Thymus (tissue), 11 donors: ENCODE measurements at regions not wholly inside any gene's neighbourhood (a gene's known extent, or its start where the extent isn't known, plus 50 kb on each side); places are given as distances from the start of the nearest gene placed in this dataset.
"Not testable (repeated sequence)": the region's sequence is repeated elsewhere in the genome, so short reads cannot be mapped to it uniquely, and the experiment has no call there.

ENCODE experiments used
- DNase-seq, 9 donors: peaks; one replicate each; pipeline ENCODE4 v3.0.0-alpha.2; 2013; ENCODE audit warnings: low spot score in 9 of 9, low read depth in 6 of 9, missing footprints in 1 of 9
- H3K27ac ChIP-seq, 2 donors: one replicate each; pipeline ENCODE4 v1.5.1; 2013; ENCODE audit warnings: control low read depth in 1 of 2, low read depth in 1 of 2, low read length in 1 of 2, mild to moderate bottlenecking in 1 of 2, moderate library complexity in 1 of 2
- H3K27me3 ChIP-seq, 2 donors: one replicate each; pipeline ENCODE4 v1.5.1; 2013; ENCODE audit warnings: low read length in 1 of 2; ENCODE audit not compliant: control insufficient read depth in 2 of 2, insufficient read depth in 1 of 2
- H3K36me3 ChIP-seq, 2 donors: one replicate each; pipeline ENCODE4 v1.5.1; 2013; ENCODE audit warnings: low read length in 1 of 2, mild to moderate bottlenecking in 1 of 2, moderate library complexity in 1 of 2; ENCODE audit not compliant: control insufficient read depth in 2 of 2, insufficient read depth in 2 of 2
- H3K4me1 ChIP-seq, 2 donors: one replicate each; pipeline ENCODE4 v1.5.1; 2013; ENCODE audit warnings: low read length in 2 of 2; ENCODE audit not compliant: control insufficient read depth in 2 of 2, insufficient read depth in 2 of 2
- H3K4me3 ChIP-seq, 2 donors: one replicate each; pipeline ENCODE4 v1.5.1; 2013; ENCODE audit warnings: low read length in 2 of 2, control low read depth in 1 of 2, mild to moderate bottlenecking in 1 of 2
- H3K9me3 ChIP-seq, 2 donors: one replicate each; pipeline ENCODE4 v1.5.1; 2013; ENCODE audit warnings: low read length in 1 of 2, mild to moderate bottlenecking in 1 of 2; ENCODE audit not compliant: control insufficient read depth in 2 of 2, insufficient read depth in 1 of 2
- WGBS: extraction: QIAGEN DNeasy Blood & Tissue Kit; methylation state at CpG from one replicate; pipeline ENCODE4 v1.1.7; 2013; 5-methylcytosine and 5-hydroxymethylcytosine counted together
- donor health status: healthy.

- no peak overlapping the region for H3K4me3 ChIP-seq
- no peaks in the 10 kb centered on the region for H3K4me1 ChIP-seq
- H3K9me3 ChIP-seq = no peaks in the 10 kb centered on the region
- no peaks in the 10 kb centered on the region for H3K36me3 ChIP-seq
- no peak overlapping the region for H3K27ac ChIP-seq
- H3K27me3 ChIP-seq = no peaks in the 10 kb centered on the region
- 97% methylated on average over 3 of the region's 3 CpGs for WGBS
- DNase-seq = no peak
Observed at GRCh38 chr4:180310616-180311015, 1932.6 kb upstream of the TENM3 start.

- Histone ChIP-seq H3K9me3 (no peaks in the 10 kb centered on the region), H3K27me3 (no peaks in the 10 kb centered on the region), H3K4me3 (no peak overlapping the region), H3K36me3 (no peaks in the 10 kb centered on the region), H3K4me1 (no peaks in the 10 kb centered on the region), H3K27ac (no peak overlapping the region)
- 67% methylated on average over 5 of the region's 5 CpGs for WGBS
- DNase-seq = no peak
Observed at GRCh38 chr4:180314972-180315371, 1928.2 kb upstream of the TENM3 start.

DNA sequence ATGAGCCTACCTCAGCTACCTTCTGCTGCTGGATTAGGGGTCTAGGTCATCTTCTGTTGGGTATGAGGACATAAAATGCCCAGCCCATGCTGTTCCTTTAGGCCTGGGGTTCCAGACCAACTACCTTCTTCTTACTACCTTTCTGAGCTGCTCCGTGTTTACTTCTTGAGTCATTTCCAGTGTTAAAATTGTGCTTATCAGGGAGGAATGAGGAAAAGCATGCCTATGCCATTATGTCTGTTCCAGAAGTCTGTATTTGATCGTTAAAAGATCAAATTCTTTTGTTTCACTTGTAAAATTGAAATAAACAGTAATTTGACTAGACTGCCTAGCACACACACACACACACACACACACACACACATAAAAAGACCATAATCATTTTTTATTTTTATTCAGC lies 1912.7 kb upstream of the TENM3 start:
- H3K4me1 ChIP-seq = no peaks in the 10 kb centered on the region

DNA sequence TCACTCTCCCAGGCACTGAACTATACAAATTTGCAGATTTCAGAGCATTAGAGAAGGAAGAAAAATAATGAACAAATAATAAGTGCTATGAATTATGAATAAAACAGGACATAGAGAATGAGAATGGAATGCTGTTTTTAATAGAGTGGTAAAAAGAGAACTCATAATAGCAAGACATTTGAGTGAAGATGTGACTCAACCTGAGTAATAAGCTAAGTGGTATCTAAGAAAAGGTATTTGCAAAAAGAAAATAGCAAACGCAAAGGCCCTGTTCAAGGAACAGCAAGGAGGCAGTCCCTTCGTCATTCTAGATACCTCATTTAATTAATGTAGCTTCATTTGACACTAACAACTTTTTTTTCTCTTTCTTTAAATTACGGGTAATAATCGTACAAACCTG lies 1910.0 kb upstream of the TENM3 start:
- no peaks in the 10 kb centered on the region for H3K9me3 ChIP-seq
- DNase-seq = no peak
- H3K4me1 ChIP-seq = no peaks in the 10 kb centered on the region
- WGBS = 97% methylated on average over 4 of the region's 4 CpGs
- H3K27me3 ChIP-seq = no peaks in the 10 kb centered on the region
- H3K27ac ChIP-seq = no peak overlapping the region
- no peak overlapping the region for H3K4me3 ChIP-seq
- no peaks in the 10 kb centered on the region for H3K36me3 ChIP-seq

More for the DNA sequence above, 1912.7 kb upstream of the TENM3 start:
- no peaks in the 10 kb centered on the region for H3K36me3 ChIP-seq
- H3K27ac ChIP-seq = no peak overlapping the region
- H3K27me3 ChIP-seq = no peaks in the 10 kb centered on the region
- WGBS = 94% methylated on average over 2 of the region's 2 CpGs
- DNase-seq = no peak
- no peaks in the 10 kb centered on the region for H3K9me3 ChIP-seq
- no peak overlapping the region for H3K4me3 ChIP-seq

GRCh38 chr4:180335566-180335965 lies 1907.6 kb upstream of the TENM3 start:
- DNase-seq = no peak
- Histone ChIP-seq H3K27me3 (no peaks in the 10 kb centered on the region), H3K27ac (no peak overlapping the region), H3K4me1 (no peaks in the 10 kb centered on the region), H3K36me3 (no peaks in the 10 kb centered on the region), H3K4me3 (no peak overlapping the region), H3K9me3 (no peaks in the 10 kb centered on the region)
- WGBS = 47% methylated on average over 1 of the region's 1 CpG

GRCh38 chr4:180336494-180337090 lies 1906.6 kb upstream of the TENM3 start:
- H3K27me3 ChIP-seq = no peaks in the 10 kb centered on the region
- 0% methylated on average over 1 of the region's 1 CpG for WGBS
- no peaks in the 10 kb centered on the region for H3K4me1 ChIP-seq
- no peak overlapping the region for H3K27ac ChIP-seq
- H3K36me3 ChIP-seq = no peaks in the 10 kb centered on the region
- DNase-seq = no peak
- no peak overlapping the region for H3K4me3 ChIP-seq
- no peaks in the 10 kb centered on the region for H3K9me3 ChIP-seq

DNA sequence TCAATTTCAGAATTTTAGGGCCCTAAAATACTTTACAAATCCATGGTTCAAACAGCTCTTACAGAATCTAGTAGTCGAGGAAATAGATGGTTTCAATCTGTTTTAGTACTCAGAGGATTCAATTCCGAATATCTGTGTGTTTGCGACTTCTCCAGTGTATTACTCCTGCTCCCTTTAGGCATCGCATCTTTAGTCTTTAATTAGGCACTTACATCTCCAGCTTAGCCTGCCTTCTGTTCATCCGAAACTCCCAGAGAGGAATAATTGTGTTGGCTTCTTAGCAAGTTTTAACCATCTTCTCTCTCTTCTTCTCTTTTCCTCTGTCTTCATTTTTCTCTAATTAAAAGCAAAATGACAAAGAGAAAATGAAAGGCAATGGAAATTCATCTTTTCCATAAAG lies 1901.3 kb upstream of the TENM3 start:
- Histone ChIP-seq H3K27me3 (no peaks in the 10 kb centered on the region), H3K36me3 (no peaks in the 10 kb centered on the region), H3K27ac (no peak overlapping the region), H3K4me3 (no peak overlapping the region), H3K9me3 (no peaks in the 10 kb centered on the region), H3K4me1 (no peaks in the 10 kb centered on the region)
- DNase-seq = no peak
- 95% methylated on average over 5 of the region's 5 CpGs for WGBS

DNA sequence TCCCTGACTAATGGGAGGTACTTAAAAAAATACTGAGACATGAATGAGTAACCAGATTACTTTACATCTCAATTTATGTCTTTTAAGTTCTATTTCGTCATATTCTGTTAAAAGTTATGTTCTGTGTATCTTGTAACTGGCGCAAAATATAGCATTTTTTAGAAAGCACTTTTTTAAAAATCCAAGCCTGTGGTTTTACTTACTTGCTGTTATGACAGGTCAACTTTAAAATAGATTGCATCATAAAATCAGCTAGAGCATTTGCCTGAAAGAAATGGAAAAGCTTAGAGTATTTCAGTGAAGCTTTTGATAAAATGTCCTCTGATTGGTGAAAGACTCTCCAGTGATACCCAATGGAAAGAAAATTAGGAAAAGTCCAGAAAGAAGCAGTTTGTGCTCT lies 1892.3 kb upstream of the TENM3 start:
- Histone ChIP-seq H3K4me1 (no peaks in the 10 kb centered on the region), H3K27me3 (no peaks in the 10 kb centered on the region), H3K9me3 (no peaks in the 10 kb centered on the region), H3K4me3 (no peak overlapping the region), H3K27ac (no peak overlapping the region), H3K36me3 (no peaks in the 10 kb centered on the region)
- 88% methylated on average over 2 of the region's 2 CpGs for WGBS
- no peak for DNase-seq

- H3K27me3 ChIP-seq = no peaks in the 10 kb centered on the region
- H3K4me3 ChIP-seq = no peak overlapping the region
- no peaks in the 10 kb centered on the region for H3K4me1 ChIP-seq
- no peak for DNase-seq
- H3K36me3 ChIP-seq = no peaks in the 10 kb centered on the region
- no peaks in the 10 kb centered on the region for H3K9me3 ChIP-seq
- no peak overlapping the region for H3K27ac ChIP-seq
Observed at GRCh38 chr4:180356766-180357165, 1886.4 kb upstream of the TENM3 start.

DNA sequence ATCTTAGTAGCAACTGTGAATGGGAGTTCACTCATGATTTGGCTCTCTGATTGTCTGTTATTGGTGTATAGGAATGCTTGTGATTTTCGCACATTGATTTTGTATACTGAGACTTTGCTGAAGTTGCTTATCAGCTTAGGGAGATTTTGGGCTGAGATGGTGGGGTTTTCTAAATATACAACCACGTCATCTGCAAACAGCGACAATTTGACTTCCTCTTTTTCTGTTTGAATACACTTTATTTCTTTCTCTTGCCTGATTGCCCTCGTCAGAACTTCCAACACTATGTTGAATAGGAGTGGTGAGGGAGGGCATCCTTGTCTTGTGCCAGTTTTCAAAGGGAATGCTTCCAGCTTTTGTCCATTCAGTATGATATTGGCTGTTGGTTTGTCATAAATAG lies 1883.1 kb upstream of the TENM3 start:
- not testable (repeated sequence) for H3K9me3 ChIP-seq, H3K4me3 ChIP-seq, H3K4me1 ChIP-seq, DNase-seq, H3K27ac ChIP-seq, H3K36me3 ChIP-seq, H3K27me3 ChIP-seq
- WGBS = 48% methylated on average over 4 of the region's 4 CpGs
